ENCODE measurements at regions not wholly inside any gene's neighbourhood (a gene's known extent, or its start where the extent isn't known, plus 50 kb on each side); places are given as distances from the start of the nearest gene placed in this dataset.

DNA sequence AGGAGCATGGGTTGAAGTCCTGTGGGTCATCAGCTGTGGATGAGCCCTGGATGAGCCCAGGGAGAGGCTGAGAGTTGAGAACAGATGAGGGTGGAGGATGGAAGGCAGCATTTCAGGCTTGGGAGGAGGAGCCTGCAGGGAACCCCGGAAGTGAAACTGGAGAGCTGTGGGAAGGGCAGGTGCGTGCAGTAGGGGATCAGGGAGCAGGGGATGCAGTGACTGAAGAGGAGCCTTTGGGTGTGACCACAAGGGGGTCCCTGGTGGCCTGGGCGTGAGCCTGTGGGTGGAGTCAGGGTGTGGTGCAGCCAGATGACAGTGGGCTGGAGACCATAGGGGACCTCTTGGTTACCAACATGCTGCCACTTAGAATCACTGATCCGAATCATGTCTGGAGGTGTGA, 115.5 kb downstream of the PAPOLA start:
- H3K9ac ChIP-seq (ENCODE audit: low read length) = no peak overlapping the region
- no peaks in the 10 kb centered on the region; the same call in 1 of the 2 replicates for H3K27me3 ChIP-seq (ENCODE audit: low read length)
- H3F3A ChIP-seq (ENCODE audit: insufficient read depth) = no peaks in the 10 kb centered on the region
- TF ChIP-seq EZH2phosphoT487 (conservative IDR thresholded peaks at IDR 0.05; ENCODE audit: low read length) = no peak
- TF ChIP-seq, protein P1, sequence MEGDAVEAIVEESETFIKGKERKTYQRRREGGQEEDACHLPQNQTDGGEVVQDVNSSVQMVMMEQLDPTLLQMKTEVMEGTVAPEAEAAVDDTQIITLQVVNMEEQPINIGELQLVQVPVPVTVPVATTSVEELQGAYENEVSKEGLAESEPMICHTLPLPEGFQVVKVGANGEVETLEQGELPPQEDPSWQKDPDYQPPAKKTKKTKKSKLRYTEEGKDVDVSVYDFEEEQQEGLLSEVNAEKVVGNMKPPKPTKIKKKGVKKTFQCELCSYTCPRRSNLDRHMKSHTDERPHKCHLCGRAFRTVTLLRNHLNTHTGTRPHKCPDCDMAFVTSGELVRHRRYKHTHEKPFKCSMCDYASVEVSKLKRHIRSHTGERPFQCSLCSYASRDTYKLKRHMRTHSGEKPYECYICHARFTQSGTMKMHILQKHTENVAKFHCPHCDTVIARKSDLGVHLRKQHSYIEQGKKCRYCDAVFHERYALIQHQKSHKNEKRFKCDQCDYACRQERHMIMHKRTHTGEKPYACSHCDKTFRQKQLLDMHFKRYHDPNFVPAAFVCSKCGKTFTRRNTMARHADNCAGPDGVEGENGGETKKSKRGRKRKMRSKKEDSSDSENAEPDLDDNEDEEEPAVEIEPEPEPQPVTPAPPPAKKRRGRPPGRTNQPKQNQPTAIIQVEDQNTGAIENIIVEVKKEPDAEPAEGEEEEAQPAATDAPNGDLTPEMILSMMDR (IDR thresholded peaks at IDR 0.05; ENCODE audit: insufficient read depth, low read length, poor library complexity, severe bottlenecking) = no peak
- no peak overlapping the region for H2AFZ ChIP-seq (ENCODE audit: low read depth, low read length, severe bottlenecking)
- no peaks in the 10 kb centered on the region for H3K9me3 ChIP-seq (ENCODE audit: insufficient read depth, low read length)
- no peaks in the 10 kb centered on the region for H3K36me3 ChIP-seq (ENCODE audit: low read length)
- H3K9me2 ChIP-seq (replicated peaks; ENCODE audit: insufficient read depth, low read length) = no peaks in the 10 kb centered on the region
- H3K79me2 ChIP-seq (ENCODE audit: insufficient read depth, low read length) = no peaks in the 10 kb centered on the region
- H3K27ac ChIP-seq (ENCODE audit: low read depth, low read length) = no peak overlapping the region
- no peak overlapping the region for H3K4me3 ChIP-seq (ENCODE audit: insufficient read depth, low read length, poor library complexity, severe bottlenecking)
- H3K4me2 ChIP-seq (ENCODE audit: low read depth, low read length, poor library complexity, severe bottlenecking) = no peak overlapping the region
- no peaks in the 10 kb centered on the region for H4K20me1 ChIP-seq (ENCODE audit: low read depth, low read length)

DNA sequence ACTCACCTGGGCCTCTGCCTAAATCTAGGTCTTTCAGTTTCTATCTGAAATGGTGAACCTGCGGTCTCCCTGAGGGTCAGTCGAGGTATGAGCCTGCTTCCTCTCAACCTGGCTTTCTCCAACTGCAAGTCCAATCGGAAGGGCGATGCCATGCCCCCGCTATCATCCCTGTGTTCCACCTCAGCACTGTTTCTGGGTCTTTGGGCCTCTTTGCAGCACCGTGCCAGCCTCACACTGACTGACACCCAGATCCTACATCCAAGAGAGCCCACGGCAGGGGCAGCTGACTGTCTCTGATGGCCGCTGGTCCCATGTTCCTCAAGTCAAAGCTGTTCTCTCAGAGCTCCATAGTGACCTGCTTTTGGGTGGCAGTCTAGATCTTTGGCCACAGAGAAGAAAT, 120.7 kb downstream of the PAPOLA start:
- TF ChIP-seq EZH2phosphoT487 (conservative IDR thresholded peaks at IDR 0.05; ENCODE audit: low read length) = no peak
- TF ChIP-seq, protein P1 (IDR thresholded peaks at IDR 0.05; ENCODE audit: insufficient read depth, low read length, poor library complexity, severe bottlenecking) = no peak
- Histone ChIP-seq H3K27me3 (ENCODE audit: low read length) (no peaks in the 10 kb centered on the region; the same call in 1 of the 2 replicates), H3K36me3 (ENCODE audit: low read length) (no peaks in the 10 kb centered on the region), H3K4me2 (ENCODE audit: low read depth, low read length, poor library complexity, severe bottlenecking) (no peak overlapping the region), H3K9me3 (ENCODE audit: insufficient read depth, low read length) (no peaks in the 10 kb centered on the region), H3F3A (ENCODE audit: insufficient read depth) (no peaks in the 10 kb centered on the region), H4K20me1 (ENCODE audit: low read depth, low read length) (no peaks in the 10 kb centered on the region), H2AFZ (ENCODE audit: low read depth, low read length, severe bottlenecking) (no peak overlapping the region), H3K4me3 (ENCODE audit: insufficient read depth, low read length, poor library complexity, severe bottlenecking) (no peak overlapping the region), H3K79me2 (ENCODE audit: insufficient read depth, low read length) (no peaks in the 10 kb centered on the region), H3K27ac (ENCODE audit: low read depth, low read length) (no peak overlapping the region), H3K9ac (ENCODE audit: low read length) (no peak overlapping the region), H3K9me2 (replicated peaks; ENCODE audit: insufficient read depth, low read length) (no peaks in the 10 kb centered on the region)

DNA sequence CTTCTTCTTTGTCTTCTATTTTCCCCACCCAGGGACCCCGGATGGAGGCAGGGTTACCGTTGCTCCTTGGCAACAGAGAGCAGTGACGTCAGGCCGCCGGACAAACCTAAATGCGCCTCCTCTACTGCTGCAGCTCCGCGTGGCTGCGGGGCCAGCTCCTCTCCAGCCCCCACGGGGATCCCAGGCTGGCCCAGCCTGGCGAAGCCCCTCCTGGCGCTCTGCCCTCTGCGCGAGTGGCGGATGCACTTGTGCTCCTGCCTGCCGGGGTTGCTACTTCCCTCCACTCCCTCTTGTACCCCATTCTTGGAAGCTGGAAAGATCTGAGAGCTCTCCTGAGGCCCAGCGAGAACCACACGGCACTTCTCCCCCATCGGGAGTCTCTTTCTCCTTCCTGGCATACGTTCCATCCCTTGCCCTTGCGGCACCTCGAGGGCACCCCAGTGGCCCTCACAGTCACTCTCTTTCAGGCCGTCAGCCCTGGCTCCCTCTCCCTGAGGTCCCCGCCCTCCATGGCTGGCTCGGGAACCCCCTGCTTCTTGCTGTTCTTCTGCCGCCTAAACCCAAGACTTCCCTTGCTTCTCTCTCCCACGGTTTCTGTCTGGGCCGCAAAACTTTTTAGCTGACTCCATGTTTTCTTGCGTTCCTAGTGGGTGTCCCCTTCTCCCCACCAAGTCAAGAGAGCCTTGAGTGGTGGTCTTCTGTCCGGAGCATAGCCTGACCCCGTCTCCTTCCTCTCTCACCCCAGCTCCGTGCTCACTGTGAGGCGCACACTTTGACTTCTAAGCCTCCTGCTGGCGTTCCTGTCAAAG, 121.7 kb downstream of the PAPOLA start:
- Histone ChIP-seq H3K27ac (ENCODE audit: low read depth, low read length) (no peak overlapping the region), H3K9ac (ENCODE audit: low read length) (no peak overlapping the region), H4K20me1 (ENCODE audit: low read depth, low read length) (no peaks in the 10 kb centered on the region), H3K27me3 (ENCODE audit: low read length) (no peaks in the 10 kb centered on the region; the same call in 1 of the 2 replicates), H3K79me2 (ENCODE audit: insufficient read depth, low read length) (no peaks in the 10 kb centered on the region), H2AFZ (ENCODE audit: low read depth, low read length, severe bottlenecking) (no peak overlapping the region), H3K9me3 (ENCODE audit: insufficient read depth, low read length) (no peaks in the 10 kb centered on the region), H3K36me3 (ENCODE audit: low read length) (no peaks in the 10 kb centered on the region), H3K9me2 (replicated peaks; ENCODE audit: insufficient read depth, low read length) (no peaks in the 10 kb centered on the region), H3F3A (ENCODE audit: insufficient read depth) (no peaks in the 10 kb centered on the region), H3K4me2 (ENCODE audit: low read depth, low read length, poor library complexity, severe bottlenecking) (no peak overlapping the region), H3K4me3 (ENCODE audit: insufficient read depth, low read length, poor library complexity, severe bottlenecking) (no peak overlapping the region)
- no peak for TF ChIP-seq EZH2phosphoT487 (conservative IDR thresholded peaks at IDR 0.05; ENCODE audit: low read length)
- TF ChIP-seq, protein P1 (IDR thresholded peaks at IDR 0.05; ENCODE audit: insufficient read depth, low read length, poor library complexity, severe bottlenecking) = no peak

Data from SU-DHL-6 (cell line).